Nephron (organoid): ENCODE measurements at regions not wholly inside any gene's neighbourhood (a gene's known extent, or its start where the extent isn't known, plus 50 kb on each side); places are given as distances from the start of the nearest gene placed in this dataset.

Experiments used
- H3K27ac Mint-ChIP-seq, 3 experiments: 2 replicates each; pipeline ENCODE4 v1.8.0; 2020; ENCODE audit warnings: mixed read lengths in 3 of 3, mild to moderate bottlenecking in 2 of 3, moderate library complexity in 1 of 3
- H3K27me3 Mint-ChIP-seq: 2 replicates; pipeline ENCODE4 v1.8.0; 2021; ENCODE audit warnings: low read depth, mild to moderate bottlenecking, moderate library complexity, mixed read lengths
- H3K36me3 Mint-ChIP-seq: 2 replicates; pipeline ENCODE4 v1.8.0; 2020; ENCODE audit warnings: low read depth, mixed read lengths
- H3K4me1 Mint-ChIP-seq: 2 replicates; pipeline ENCODE4 v1.8.0; 2020; ENCODE audit warnings: mixed read lengths
- H3K4me3 Mint-ChIP-seq, 3 experiments: 2 replicates each; pipeline ENCODE4 v1.8.0; 2020; ENCODE audit warnings: mild to moderate bottlenecking in 3 of 3, mixed read lengths in 3 of 3, moderate library complexity in 2 of 3
- H3K9me3 Mint-ChIP-seq: 2 replicates; pipeline ENCODE4 v1.8.0; 2020; ENCODE audit warnings: mixed read lengths
- CTCF ChIP-seq, 3 experiments: fragments of 200-600 bp; sonication (generic); IDR thresholded peaks; one replicate each; pipeline ENCODE4 v1.5.0; 2021; ENCODE audit warnings: antibody characterized with exemption in 3 of 3; ENCODE audit not compliant: unreplicated experiment in 3 of 3

- Mint-ChIP-seq H3K27ac (no peak overlapping the region), H3K4me1 (peaks cover 8% of the 10 kb centered on the region), H3K9me3 (peaks cover 30% of the 10 kb centered on the region), H3K36me3 (peaks cover 6% of the 10 kb centered on the region), H3K4me3 (no peak overlapping the region), H3K27me3 (peaks cover 3% of the 10 kb centered on the region)
- TF ChIP-seq CTCF (IDR thresholded peaks at IDR 0.05; ENCODE audit: unreplicated experiment in 3 of 3): no peak
These were observed 569.7 kb upstream of the MARCKS start for GRCh38 chr6:113287396-113287795.

DNA sequence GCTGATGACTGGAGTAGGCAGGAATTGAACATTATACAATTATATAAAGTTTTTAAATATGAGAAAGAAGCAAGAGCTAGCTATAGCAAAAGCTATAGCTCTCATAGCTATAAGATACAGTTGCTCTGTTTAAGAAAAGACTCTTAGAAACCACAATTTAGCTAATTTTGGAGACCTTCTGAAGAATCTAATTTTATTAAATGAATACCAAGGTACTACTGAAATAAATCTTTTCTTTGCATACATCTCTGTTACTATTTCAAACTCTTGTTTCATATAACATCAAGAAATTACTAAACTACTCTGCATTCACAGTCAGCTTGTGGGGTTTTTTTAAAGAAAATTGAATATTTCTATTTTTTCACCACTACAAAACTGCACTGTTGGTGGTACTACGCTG lies 568.7 kb upstream of the MARCKS start:
- Mint-ChIP-seq H3K36me3 (peaks cover 6% of the 10 kb centered on the region), H3K9me3 (peaks cover 26% of the 10 kb centered on the region), H3K4me1 (peaks cover 13% of the 10 kb centered on the region), H3K4me3 (no peak overlapping the region), H3K27me3 (peaks cover 3% of the 10 kb centered on the region), H3K27ac (no peak overlapping the region)
- no peak for TF ChIP-seq CTCF (IDR thresholded peaks at IDR 0.05; ENCODE audit: unreplicated experiment in 3 of 3)

GRCh38 chr6:113289166-113289565 lies 568.0 kb upstream of the MARCKS start:
- Mint-ChIP-seq H3K9me3 (peaks cover 25% of the 10 kb centered on the region), H3K27me3 (peaks cover 5% of the 10 kb centered on the region), H3K27ac (no peak overlapping the region), H3K4me1 (peaks cover 13% of the 10 kb centered on the region), H3K4me3 (no peak overlapping the region), H3K36me3 (peaks cover 6% of the 10 kb centered on the region)
- TF ChIP-seq CTCF (IDR thresholded peaks at IDR 0.05; ENCODE audit: unreplicated experiment in 3 of 3): no peak

- H3K4me1 Mint-ChIP-seq: peaks cover 13% of the 10 kb centered on the region
These were observed 566.5 kb upstream of the MARCKS start for GRCh38 chr6:113290684-113291083.

GRCh38 chr6:113291751-113292445 lies 565.2 kb upstream of the MARCKS start:
- no peak for TF ChIP-seq CTCF (IDR thresholded peaks at IDR 0.05; ENCODE audit: unreplicated experiment in 3 of 3)
- Mint-ChIP-seq H3K27me3 (peaks cover 3% of the 10 kb centered on the region), H3K4me1 (peaks cover 13% of the 10 kb centered on the region), H3K27ac (peak overlapping the region in 2 of 3 experiments; percentile 24 to 51), H3K4me3 (no peak overlapping the region), H3K9me3 (peaks cover 11% of the 10 kb centered on the region), H3K36me3 (no peaks in the 10 kb centered on the region)

More at GRCh38 chr6:113290684-113291083, 566.5 kb upstream of the MARCKS start:
- no peak overlapping the region for H3K27ac Mint-ChIP-seq
- no peak for TF ChIP-seq CTCF (IDR thresholded peaks at IDR 0.05; ENCODE audit: unreplicated experiment in 3 of 3)
- H3K27me3 Mint-ChIP-seq: peaks cover 5% of the 10 kb centered on the region
- H3K36me3 Mint-ChIP-seq: peaks cover 6% of the 10 kb centered on the region
- H3K9me3 Mint-ChIP-seq: peaks cover 21% of the 10 kb centered on the region
- no peak overlapping the region for H3K4me3 Mint-ChIP-seq
